ENCODE measurements at regions not wholly inside any gene's neighbourhood (a gene's known extent, or its start where the extent isn't known, plus 50 kb on each side); places are given as distances from the start of the nearest gene placed in this dataset.

DNA sequence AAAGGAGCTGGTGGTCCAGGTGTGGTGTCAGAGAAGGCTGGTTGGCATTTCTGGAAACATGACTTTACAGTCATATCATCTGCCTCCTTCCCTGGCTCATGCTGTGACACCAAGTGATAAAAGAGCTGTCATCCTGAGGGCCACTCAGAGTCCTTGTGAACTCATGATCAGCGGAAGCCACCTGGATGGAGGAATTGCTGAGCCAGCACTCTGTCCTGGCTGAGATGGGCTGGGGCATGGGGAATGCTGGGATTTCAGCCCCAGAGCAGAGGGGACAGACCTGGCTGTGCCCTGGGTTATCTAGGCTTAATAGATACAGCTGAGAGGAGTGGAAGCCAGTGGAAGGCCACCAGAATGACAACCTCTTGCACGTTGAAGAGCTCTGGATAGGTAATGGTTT, 214.3 kb downstream of the DHX35 start:
- no peak for TF ChIP-seq POLR2A (IDR thresholded peaks at IDR 0.05; ENCODE audit: low read length)
- TF ChIP-seq GATA1 (IDR thresholded peaks at IDR 0.05; ENCODE audit: low read depth, low read length), result no peak
